A549 (cell line): ENCODE measurements at regions not wholly inside any gene's neighbourhood (a gene's known extent, or its start where the extent isn't known, plus 50 kb on each side); places are given as distances from the start of the nearest gene placed in this dataset.

Source experiments
- CHD2 ChIP-seq: fragments of 150-350 bp; IDR thresholded peaks from 2 replicates; pipeline ENCODE4 v1.6.1; 2014; ENCODE audit warnings: low read length; ENCODE audit not compliant: partially characterized antibody
- CTCF ChIP-seq: fragments of >200 bp; sonication (Bioruptor Twin); formaldehyde crosslinking; IDR thresholded peaks from 3 replicates; pipeline ENCODE4 v1.5.1; 2016
- EP300 ChIP-seq, 2 experiments: fragments of >200 bp; sonication (Bioruptor Twin); formaldehyde crosslinking; IDR thresholded peaks; 2 replicates in 1 of 2; 3 replicates in 1 of 2; pipeline ENCODE4 v1.6.1; 2016 to 2017
- ESRRA ChIP-seq: fragments of 150-350 bp; IDR thresholded peaks from 2 replicates; pipeline ENCODE4 v1.6.1; 2014; ENCODE audit warnings: mild to moderate bottlenecking, low read length, borderline replicate concordance
- MAX ChIP-seq: IDR thresholded peaks from 2 replicates; pipeline ENCODE4 v1.6.1; 2012

GRCh38 chr16:80171746-80172145 is 369.0 kb upstream of the DYNLRB2 start:
- no peak for TF ChIP-seq ESRRA
- no peak for TF ChIP-seq CTCF
- TF ChIP-seq MAX: no peak
- TF ChIP-seq CHD2: no peak
- TF ChIP-seq EP300 (IDR thresholded peaks at IDR 0.05): no peak
